GM19372 (cell line): ENCODE measurements at regions not wholly inside any gene's neighbourhood (a gene's known extent, or its start where the extent isn't known, plus 50 kb on each side); places are given as distances from the start of the nearest gene placed in this dataset.

Experiments
- ATAC-seq: cut with Tn5 transposase; IDR thresholded peaks from one replicate; pipeline ENCODE4 v1.9.1; 2021; ENCODE audit warnings: mild to moderate bottlenecking, low read depth, moderate library complexity; ENCODE audit not compliant: unreplicated experiment

DNA sequence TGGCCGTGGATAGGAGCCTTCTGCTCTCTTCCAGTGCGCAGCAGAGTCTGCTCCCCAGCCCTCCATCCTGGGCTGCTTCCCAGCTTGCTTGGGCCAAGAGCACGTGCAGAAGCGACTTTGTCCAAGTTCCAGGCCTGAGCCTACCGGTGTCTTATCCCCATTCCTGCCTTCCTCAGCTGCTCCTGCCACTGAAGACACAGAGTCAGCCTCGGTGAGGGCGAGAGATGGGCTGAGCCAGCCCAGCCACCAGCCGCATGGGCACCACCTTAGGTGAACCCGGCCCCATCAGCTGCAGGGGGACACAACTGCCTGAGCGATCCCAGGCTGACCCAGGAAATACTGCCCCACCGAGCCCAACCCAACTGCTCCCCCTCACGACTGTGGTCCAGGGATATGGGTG is 847.8 kb downstream of the TBC1D22A start:
- ATAC-seq = no peak

DNA sequence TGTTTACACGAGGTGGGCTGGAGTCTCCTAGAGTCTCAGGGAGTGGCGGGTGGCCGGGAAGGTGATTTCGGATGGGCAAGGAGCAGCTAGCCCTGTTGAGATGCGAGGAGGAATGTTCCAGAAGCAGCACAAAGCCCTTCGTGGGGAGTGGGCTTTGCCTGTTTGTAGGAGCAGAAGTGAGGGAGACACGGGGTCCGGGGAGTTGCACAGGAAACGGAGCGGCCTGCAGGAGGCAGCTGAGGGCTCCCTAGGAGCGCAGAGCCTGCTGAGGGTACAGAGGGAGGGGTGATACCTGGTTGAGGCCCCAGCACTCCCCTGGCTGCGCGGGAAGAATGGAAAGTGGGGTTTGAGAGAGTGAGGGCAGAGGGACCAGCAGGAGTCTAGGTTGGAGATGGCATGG is 847.2 kb downstream of the TBC1D22A start:
- no peak for ATAC-seq

DNA sequence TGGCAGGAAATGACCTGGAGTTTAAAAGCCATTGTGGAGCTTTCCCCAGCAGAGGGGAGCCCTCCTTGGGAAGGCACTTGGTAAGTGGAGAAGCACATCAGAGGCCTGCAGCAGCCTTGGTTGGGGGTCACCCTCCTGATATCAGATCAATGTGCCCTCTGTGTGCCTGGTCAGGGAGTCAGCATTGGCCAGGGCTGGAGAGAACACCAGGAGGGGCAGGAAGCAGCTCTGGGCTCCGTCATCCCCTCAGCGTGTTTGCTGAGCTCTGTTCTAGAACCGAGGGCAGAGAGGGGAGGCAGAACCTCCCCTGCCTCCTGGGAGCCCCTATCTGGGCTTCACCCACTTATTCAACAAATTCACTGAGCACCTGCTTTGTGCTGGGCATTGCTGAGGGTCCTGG is 846.0 kb downstream of the TBC1D22A start:
- no peak for ATAC-seq

DNA sequence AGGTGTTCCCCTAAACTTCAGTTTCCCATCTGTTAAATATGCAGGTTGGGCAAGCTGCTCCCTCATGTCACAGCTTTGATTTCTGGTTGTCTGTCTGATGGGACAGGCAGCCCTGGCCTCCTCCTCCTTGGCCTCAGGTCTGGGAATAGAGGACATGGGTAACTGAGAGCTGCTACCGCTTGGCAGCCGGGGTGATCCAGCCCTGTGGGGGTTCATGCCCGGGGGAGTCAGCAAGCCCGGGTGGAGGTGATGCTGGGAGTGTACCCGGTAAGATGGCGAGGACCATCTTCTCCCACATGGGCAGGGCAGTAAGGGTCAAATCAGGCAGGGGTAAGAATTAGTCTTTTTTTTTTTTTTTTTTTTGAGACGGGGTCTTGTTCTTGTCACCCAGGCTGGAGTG is 845.0 kb downstream of the TBC1D22A start:
- no peak for ATAC-seq

DNA sequence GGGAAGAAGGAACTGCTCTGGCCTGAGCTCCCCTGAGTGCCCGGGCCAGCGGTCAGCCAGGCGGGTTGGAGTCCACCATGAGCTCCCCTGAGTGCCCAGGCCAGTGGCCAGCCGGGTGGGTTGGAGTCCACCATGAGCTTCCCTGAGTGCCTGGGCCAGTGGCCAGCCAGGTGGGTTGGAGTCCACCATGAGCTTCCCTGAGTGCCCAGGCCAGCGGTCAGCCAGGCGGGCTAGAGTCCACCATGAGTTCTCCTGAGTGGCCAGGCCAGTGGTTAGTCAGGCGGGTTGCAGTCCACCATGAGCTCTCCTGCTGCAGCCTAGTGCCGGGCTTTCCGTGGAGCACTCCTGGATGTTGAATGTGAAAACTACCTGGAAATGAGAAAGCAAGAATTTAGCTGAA is 844.0 kb downstream of the TBC1D22A start:
- ATAC-seq = no peak

DNA sequence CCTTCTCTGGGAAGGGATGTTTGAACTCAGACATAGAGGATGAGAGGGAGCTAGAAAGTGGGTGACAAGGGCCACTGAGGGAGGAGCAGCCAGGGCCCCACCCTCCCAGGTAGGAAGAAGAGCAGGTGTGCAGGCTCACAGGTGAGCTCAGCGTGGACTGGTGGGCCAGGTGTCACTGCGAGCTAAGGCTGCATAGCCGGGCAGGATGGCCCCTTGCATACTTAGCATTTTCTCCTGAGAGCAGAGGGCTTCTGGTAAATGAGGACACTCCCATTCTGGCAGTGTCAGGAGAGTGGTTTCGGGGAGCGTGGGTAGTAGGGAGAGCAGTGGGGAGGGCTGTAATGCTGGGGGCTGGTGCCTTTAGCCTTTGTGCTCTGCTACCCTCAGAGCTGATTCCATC is 843.4 kb downstream of the TBC1D22A start:
- ATAC-seq = no peak

DNA sequence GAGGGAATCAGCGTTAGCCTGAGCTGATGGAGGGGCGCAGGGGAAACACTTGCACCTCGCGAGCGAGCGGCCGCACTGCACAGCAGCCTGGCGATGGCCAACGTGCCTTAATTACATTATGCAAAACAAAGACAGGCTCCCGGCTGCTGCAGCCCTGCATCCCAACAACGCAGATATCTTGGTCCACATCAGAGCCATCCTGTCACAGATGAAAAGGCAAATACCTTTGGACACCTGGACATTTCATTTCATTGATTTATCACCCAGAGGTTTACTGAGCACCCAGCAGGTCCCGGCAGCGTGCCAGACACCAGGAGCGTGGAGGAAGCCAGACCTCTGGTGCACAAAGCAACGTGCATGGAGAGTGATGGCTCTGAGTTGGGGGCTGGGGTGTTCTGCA is 843.0 kb downstream of the TBC1D22A start:
- no peak for ATAC-seq

DNA sequence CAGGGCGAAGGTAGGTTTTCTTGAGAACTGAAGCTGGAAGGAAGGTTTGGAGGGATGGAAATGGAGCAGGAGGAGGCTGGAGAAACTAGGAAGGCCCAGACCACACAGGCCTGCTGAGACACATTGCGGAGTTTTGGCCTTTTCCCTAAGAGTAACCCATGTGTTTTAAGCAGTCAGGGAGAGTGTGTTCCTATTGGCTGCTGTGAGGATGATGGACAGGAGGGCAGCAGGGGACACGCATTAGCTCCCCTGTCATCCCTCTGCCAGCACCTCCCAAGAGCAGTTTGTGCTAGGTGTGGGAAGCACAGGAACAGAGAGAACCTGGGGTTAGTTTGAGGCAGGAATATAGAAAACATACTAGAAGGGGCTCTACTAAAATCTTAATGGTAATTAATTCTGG is 842.1 kb downstream of the TBC1D22A start:
- ATAC-seq = no peak

DNA sequence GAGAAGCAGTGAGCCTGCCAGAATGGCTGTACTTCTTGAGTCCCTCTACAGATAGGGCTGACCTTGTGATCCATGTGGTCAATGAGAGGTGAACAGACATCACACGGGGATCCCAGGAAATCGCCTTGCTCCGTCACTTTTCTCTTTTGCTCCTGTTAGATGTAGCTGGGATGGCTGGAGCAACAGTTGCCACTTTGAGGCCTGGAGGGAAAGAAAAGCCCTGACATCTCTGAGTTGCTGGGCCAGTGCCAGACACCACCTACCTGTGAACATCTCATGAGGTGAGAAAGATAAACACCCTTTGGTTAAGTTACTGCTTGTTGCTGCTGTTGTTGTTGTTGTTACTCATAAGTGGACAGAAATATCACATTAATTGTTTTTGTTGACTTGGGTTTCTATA is 840.3 kb downstream of the TBC1D22A start:
- no peak for ATAC-seq

DNA sequence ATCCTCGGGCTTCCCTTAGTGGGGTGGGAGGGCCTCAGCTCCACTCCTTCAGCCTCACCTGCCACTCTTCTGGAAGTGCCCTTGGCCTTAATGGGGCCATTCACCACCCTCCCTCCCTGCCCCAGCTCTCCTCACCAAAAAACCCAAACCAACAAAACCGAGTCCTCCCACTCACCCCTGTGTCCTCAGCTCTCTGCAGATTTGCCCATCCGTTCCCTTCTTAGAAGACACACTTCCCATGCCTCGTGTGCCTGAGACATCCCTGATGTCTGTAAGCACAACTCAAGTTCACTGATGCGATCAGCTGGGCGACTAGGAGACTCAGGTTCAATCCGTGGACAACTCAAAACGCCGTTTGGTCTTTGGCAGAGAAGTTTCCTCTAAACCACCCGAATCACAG is 839.2 kb downstream of the TBC1D22A start:
- no peak for ATAC-seq

DNA sequence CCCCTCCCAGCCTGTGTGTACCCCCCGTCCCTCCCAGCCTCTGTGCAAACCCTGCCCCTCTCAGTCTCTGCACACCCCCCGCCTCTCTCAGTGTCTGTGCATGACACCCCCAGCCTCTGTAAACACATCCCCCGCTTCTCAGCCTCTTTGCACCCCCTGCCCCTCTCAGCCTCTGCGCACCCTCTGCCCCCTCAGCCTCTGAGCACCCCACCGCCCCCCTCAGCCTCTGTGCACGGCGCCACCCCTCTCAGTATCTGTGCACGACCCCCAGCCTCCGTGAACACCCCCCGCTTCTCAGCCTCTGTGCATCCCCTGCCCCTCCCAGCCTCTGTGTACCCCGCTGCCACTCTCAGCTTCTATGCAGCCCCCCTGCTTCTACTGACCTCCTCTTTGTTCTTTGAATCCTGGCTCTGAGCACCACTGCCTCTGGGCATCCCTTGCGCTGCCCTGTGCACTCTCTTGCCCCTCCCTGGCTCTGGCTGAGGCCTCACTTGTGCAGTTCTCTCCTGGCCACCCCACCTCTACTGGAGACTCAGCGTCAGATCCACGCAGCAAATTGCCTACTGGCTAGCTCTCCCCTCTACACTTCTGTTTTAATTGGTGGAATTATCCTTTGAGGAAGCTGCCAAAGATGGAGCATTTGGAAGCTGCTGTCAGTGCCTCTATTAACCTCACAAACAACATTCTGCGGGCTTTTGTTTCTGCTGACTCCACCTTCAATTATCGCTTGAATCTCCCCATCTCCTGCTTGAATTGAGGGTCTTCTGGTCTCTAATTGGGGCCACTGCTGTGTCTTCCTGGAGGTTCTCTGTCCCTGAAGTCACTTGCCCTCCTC is 838.6 kb downstream of the TBC1D22A start:
- no peak for ATAC-seq

DNA sequence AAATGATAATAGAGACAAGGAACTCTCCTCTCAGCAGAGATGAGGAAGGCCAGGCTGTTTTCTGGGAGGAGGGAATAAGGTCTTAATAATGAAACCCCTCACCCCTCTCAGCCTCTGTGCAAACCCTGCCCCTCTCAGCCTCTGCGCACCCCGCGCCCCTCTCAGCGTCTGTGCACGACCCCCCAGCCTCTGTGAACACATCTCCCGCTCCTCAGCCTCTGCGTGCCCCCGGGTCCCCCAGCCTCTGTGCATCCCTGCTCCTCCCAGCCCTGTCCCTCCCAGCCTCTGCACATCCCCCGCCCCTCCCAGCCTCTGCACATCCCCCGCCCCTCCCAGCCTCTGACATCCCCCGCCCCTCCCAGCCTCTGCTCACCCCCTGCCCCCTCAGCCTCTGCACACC is 837.8 kb downstream of the TBC1D22A start:
- ATAC-seq = no peak

DNA sequence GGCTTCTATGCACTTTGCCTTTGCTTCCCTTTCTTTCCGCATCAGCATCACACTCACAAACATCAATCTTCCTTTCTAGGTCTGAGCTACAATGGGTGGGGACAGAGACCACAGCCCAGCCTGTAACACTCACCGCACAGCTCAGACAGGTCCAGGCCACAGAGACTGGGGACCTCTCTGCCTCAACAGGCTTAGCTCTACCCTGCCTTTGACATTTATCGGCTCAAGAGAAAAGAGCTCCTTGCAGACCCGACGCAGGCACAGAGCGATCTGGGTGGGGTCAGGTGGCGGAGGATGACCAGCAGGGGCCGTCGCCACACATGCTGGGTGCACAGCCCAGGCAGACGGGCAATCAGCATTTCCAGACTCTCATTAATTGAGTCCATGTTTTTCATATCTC is 837.3 kb downstream of the TBC1D22A start:
- no peak for ATAC-seq

DNA sequence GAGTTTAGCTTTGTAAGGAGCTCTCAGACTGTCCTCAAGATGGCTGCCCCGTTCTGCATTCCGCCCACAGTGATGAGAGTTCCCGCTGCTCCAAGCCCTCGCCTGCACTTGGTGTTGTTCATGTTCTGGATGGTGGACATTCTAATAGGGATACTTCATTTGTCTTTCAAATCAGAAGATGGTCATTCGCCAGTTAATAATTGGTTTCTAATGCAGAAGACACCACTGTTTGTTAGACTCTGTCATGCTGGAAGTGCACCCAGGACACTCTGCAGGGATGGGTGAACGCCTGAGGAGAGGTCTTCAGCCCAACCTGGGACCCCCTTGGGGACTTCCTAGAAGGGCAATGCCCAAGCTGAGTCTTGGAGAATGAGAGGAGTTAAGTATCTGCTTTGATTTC is 836.4 kb downstream of the TBC1D22A start:
- ATAC-seq = no peak

DNA sequence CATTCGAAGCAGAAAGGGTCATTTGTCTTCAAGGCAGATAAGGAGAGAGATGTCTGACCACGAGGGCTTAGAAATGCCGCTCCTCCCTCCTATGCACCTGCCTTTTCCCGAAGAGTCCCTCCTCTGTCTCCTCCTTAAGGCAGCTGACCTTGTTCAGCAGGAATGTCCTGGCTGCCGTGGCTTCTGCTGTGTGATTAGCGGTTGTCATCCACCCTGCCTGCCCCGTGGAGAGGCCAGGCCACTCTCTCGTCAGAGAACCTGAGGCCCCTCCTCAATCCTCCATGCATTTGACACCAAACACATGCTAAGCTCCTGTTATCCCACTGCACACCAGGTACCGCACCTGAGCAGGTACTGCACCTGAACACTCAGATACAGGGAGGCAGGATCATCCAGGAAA is 834.6 kb downstream of the TBC1D22A start:
- ATAC-seq = no peak

DNA sequence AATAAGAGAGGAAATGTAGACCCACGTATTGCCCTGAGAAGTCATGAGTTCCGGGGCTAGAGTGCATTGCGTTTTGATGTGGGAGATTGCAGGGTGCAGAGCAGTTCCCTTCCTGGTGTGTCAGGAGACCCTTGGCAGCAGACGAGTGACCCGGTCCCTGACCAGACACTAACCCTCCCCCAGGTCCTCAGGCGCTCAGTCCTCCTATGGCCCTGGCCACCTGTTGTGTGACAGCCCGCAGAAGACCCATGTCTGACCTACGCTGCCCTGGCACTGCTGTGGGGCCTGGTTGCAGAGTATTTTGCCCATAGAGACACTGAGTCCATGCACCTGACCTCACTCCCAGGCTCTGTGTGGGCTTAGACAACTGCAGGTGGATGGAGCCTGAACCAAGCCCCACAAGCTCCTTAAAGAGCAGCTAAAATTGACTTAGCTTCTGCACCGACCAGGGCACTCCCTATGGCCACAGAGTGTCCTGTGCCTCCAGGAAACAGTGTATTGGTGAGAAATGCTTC is 833.8 kb downstream of the TBC1D22A start:
- no peak for ATAC-seq

DNA sequence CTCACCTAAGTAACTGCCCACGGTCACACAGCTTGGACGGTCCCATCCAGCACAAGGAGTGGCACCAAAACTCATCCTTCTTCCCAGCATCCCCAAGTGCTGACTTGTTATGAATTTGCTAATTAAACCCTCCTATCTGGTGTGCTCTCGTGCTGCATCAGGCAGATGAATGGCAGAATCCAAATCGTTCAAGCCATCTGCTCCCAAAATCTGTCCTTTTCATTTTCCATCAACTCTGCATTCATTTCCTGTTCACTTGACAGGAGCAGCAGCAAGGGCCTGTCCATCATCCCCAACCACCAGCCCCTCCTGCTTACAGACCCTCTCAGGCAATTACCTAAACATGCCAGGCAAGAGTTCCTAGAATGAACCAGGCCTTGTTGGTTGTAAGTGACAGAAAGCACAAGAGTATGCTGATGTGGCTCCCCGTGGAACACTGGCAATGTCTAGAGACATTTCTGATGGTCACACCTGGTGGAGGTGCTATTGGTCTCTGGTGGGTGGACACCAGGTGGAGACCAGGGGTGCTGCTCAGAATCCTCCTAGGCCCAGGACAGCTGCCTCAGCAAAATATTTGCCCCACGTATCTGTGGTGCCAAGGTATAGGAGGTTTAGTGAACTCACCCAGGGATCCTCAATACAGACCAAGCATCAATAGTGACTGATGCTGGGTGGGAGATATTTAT is 832.5 kb downstream of the TBC1D22A start:
- no peak for ATAC-seq

DNA sequence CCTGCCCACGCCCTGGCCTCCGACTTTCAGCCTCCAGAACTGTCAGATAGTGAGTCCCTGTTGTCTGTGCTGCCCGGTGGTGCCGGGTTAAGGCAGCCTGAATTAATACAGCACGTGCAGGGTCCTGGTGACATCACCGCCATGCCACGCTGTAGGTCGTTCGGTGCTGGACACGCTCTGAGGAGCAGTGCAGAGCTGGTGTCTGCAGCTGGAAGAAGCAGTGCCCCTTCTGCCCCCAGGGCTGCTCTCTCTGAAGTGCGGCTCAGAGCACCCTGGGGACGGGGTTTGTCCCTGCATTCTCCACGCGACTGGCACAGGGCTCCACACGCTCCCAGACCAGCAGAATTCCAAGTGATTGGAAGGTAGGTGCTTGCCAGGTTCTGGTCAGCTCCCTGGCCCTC is 831.5 kb downstream of the TBC1D22A start:
- ATAC-seq = no peak

DNA sequence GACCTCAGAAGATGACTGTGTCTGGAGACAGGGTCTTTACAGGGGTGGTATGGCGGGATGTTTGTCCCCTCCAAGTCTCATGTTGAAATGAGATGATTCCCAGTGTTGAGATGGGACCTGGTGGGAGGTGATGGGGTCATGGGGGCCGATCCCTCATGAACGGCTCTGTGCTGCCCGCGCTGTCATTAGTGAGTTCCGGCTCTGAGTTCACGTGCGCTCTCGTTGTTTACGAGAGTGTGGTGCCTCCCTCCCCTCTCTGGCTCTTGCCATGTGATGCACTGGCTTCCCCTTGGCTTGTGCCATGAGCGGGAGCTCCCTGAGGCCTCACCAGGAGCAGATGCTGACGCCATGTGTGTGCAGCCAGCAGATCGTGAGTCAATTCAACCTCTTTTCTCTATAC is 830.8 kb downstream of the TBC1D22A start:
- no peak for ATAC-seq

DNA sequence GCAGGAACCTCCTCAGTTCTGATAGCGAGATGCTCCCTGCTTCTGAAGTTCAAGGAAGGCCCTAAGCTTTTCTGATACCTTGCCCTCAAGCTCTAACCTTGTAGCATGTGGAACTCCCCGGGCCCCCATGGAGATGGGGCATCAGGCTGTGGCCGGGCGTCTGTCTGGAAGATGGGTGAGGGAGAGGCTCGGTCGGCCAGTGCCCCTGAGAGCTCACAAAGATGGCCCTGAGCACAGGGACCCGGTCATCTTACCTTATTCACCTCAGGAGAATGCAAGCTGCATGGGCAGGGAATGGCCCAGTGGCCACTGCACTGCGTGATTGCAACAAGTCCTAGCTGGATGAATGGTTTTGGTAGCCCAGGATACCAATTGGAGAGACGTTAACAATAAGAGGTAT is 830.3 kb downstream of the TBC1D22A start:
- ATAC-seq = no peak

DNA sequence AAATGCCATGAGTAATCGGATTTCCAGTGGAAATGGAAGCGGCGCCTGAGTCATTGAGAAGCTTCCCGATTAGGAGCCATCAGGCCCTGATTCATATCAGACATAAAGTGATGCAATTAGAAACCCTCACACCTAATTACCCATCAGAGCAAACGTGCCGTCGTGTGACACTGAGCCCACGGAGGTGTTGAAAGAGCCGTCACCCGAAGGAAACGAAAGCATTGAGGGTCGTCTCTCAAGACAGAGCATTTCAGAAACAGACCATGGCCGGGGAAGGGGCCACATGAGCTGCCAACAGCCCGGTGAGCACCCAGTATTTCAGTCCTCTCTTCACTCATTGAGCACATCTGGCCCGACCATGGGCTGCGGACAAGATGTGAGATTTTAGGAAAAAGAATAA is 829.3 kb downstream of the TBC1D22A start:
- ATAC-seq = no peak

DNA sequence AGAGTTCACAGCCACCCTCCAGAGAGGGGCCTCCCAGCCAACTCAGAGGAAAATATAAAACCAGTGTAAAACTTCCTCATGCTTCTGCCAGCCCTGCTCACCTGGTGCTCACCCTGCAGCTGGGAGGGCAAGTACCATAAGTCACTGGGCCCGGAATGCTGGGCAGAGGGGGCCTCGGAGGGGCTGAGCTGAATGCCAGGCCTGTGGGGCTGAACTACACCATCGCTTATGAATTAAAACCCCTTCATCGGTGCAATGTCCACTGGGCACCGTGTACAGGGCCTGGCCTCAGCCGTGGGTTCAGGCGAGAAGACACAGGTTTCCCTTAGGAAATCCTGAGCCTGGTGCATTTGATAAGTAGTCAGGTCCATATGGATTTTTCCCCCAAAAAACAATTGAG is 828.6 kb downstream of the TBC1D22A start:
- no peak for ATAC-seq
